ENCODE measurements at regions not wholly inside any gene's neighbourhood (a gene's known extent, or its start where the extent isn't known, plus 50 kb on each side); places are given as distances from the start of the nearest gene placed in this dataset.
A peak's percentile ranks its signal among the peaks of the same experiment; 100 is the strongest.

DNA sequence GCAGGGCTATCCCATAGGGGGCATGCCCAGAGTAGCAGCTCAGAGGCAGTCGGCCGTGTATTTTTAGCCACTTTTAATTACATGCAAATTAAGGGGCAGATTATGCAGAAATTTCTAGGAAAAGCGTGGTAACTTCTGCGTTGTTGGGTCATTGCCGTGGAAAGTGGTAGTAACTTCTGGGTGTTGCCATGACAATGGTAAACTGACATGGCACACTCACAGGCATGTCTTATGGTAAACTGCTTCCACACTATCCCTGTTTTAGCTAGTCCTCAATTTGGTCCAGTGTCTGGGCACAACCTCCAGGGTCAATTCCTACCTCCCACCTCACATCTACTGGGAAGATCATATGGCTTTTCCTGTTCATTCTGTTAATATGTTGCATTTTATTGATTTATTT is 428.9 kb upstream of the FANCL start:
- DNase-seq (ENCODE audit: insufficient read length, low spot score) (no peak), FAIRE-seq (no peak)
- TF ChIP-seq, protein P1, sequence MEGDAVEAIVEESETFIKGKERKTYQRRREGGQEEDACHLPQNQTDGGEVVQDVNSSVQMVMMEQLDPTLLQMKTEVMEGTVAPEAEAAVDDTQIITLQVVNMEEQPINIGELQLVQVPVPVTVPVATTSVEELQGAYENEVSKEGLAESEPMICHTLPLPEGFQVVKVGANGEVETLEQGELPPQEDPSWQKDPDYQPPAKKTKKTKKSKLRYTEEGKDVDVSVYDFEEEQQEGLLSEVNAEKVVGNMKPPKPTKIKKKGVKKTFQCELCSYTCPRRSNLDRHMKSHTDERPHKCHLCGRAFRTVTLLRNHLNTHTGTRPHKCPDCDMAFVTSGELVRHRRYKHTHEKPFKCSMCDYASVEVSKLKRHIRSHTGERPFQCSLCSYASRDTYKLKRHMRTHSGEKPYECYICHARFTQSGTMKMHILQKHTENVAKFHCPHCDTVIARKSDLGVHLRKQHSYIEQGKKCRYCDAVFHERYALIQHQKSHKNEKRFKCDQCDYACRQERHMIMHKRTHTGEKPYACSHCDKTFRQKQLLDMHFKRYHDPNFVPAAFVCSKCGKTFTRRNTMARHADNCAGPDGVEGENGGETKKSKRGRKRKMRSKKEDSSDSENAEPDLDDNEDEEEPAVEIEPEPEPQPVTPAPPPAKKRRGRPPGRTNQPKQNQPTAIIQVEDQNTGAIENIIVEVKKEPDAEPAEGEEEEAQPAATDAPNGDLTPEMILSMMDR (IDR thresholded peaks at IDR 0.05; ENCODE audit: insufficient read depth, missing control alignments), result no peak

DNA sequence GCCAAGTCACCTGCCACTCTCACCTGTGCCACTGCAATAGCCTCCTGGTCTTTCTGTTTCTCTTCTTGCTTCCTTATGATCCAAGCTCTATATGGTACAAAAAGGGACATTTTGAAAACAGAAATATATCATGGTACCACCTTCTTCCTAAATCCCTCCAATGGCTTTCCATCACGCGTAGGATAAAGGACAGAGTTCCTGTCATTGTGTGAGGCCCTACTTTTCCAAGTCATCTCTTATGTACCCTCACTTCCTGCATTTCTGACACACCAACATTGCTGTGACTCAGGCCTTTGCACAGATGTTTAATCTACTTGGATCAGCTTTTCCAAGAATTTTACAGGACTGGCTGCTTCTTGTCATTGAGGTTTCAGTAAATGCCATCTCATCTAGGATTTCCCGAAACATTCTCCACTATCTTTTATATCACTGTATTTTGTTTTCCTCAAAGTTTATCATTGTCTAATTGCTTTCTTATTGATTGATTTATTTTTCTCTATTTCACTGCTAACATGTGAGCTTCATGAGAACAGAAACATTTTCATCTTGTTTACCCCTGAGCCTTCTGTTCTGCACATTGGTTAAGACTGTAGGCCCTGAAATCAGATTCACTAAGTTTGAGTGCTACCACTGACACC is 426.1 kb upstream of the FANCL start:
- TF ChIP-seq, protein P1 (IDR thresholded peaks at IDR 0.05; ENCODE audit: insufficient read depth, missing control alignments), result no peak
- DNase-seq (ENCODE audit: insufficient read length, low spot score) (no peak), FAIRE-seq (no peak)

DNA sequence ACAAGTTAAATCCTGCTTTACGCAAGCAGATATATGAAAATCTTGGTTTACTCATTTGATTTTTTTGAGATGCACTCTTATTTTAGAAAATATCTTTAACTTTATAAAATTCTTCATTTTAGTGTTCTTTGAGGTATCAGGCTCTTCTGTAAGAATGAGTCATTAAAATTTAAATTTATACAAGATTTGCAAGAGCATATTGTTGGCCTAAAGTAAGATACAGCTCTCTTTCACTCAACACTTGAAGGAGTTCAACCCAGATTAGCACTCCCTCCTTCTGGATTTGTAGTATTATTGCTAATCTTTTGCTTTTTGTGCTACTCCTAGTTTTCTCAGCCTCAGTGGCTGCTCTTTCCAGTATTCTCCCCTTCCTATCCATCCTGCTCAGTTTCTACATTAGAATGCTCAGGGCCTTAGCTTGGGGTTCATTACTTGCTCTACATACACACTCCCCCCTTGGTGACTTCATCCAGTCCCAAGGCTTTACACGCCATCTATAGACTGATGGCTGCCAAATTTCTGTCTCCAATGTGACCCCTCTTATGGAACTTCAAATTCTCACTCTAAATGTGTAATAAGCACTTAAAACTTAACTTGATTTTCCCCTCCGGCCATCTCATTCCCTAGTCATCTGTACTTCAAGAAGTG is 425.3 kb upstream of the FANCL start:
- TF ChIP-seq, protein P1 (IDR thresholded peaks at IDR 0.05; ENCODE audit: insufficient read depth, missing control alignments), result no peak
- FAIRE-seq (no peak), DNase-seq (ENCODE audit: insufficient read length, low spot score) (no peak)

DNA sequence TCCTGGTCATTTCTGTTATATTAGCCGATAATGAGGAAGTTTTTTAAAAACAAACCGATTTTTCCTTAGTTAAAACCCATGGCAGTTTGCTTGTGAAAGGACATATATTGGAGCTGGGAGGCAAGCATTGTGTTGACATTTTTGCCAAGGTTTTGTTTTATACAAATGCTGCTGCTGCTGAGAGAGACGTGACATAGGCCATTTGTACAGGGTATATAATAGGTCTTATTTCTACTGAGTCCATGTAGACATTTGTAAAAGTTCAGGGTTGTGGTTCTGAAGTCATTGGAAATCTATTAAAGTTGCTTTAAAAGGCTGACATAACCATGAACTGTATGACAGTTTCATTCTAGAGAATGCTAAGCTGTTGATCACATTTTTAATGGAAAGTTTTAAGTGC is 424.0 kb upstream of the FANCL start:
- FAIRE-seq (no peak), DNase-seq (ENCODE audit: insufficient read length, low spot score) (no peak)
- TF ChIP-seq, protein P1 (IDR thresholded peaks at IDR 0.05; ENCODE audit: insufficient read depth, missing control alignments), result no peak

DNA sequence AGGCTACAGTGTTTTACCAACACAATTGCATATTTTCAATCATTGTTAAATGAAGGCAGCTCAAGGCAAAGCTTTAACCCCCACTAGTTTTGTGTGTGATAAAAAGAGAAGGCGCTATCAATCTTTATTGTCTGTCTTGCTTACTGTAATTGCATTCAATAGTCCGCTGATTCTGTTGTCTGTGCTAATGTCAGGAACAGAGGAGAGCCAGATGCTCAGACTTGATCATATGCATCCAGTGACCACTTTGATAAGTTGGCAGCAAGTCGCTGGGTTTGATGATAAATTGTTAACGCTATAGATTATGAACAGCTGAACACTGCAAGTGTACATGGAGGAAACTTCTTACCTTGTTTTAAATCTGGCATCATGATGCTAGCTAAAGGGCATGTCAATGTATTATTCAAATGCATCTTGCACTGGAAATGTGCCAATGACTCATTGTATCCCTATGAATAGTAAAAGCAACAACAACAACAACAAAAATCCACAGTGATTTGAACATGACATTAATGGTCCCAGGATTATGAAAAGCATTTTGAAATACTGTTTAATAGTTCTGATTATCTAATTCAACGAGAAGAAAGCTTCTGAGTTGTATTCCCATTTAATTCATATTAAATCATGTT is 423.5 kb upstream of the FANCL start:
- peak; percentile 21 for FAIRE-seq
- DNase-seq (ENCODE audit: insufficient read length, low spot score), result no peak
- TF ChIP-seq, protein P1 (IDR thresholded peaks at IDR 0.05; ENCODE audit: insufficient read depth, missing control alignments), result no peak

DNA sequence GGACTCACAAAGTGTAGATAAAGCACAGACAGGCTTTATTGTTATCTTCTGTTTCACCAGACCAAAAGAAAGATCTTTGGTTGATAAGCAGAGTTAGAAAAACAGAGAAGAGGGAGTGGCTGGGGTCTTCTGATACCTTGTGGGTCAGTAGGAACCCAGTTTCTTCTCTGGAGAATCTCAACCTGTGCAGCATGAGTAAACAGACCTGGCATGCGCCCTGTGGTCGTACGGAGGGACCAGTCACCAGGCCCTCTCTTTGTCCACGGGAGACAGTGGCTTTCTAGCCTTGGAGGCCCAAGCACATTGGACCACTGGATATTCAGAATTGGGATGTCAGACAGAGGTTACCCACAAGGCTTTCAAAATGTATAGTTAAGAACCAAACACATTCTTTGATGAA is 418.9 kb upstream of the FANCL start:
- FAIRE-seq, result no peak
- TF ChIP-seq, protein P1 (IDR thresholded peaks at IDR 0.05; ENCODE audit: insufficient read depth, missing control alignments), result no peak
- DNase-seq (ENCODE audit: insufficient read length, low spot score), result no peak

DNA sequence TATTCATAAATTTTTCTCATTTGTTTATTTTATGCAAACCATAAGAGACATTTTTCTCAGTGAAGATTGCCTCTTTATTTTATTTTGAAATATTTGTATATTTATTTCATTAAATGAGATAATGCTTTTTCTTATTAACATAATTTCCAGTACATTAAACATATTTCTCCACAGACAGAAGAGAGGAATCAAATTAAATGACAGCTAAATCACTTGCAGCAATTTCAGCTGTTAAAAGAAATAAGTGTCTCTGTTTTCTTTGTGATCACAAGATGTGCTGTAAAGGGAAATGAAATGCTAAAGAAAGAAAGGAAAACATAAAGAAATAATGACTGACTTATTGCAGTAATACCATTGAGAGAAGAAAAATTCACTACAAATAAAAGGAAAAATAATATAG is 414.0 kb upstream of the FANCL start:
- TF ChIP-seq, protein P1 (IDR thresholded peaks at IDR 0.05; ENCODE audit: insufficient read depth, missing control alignments), result no peak
- DNase-seq (ENCODE audit: insufficient read length, low spot score) (no peak), FAIRE-seq (no peak)
